ENCODE measurements at regions not wholly inside any gene's neighbourhood (a gene's known extent, or its start where the extent isn't known, plus 50 kb on each side); places are given as distances from the start of the nearest gene placed in this dataset. TPM values are rescaled to one million over a fixed set of nuclear protein-coding genes. Genes with fewer than 3 reads are reported as not detected.

DNA sequence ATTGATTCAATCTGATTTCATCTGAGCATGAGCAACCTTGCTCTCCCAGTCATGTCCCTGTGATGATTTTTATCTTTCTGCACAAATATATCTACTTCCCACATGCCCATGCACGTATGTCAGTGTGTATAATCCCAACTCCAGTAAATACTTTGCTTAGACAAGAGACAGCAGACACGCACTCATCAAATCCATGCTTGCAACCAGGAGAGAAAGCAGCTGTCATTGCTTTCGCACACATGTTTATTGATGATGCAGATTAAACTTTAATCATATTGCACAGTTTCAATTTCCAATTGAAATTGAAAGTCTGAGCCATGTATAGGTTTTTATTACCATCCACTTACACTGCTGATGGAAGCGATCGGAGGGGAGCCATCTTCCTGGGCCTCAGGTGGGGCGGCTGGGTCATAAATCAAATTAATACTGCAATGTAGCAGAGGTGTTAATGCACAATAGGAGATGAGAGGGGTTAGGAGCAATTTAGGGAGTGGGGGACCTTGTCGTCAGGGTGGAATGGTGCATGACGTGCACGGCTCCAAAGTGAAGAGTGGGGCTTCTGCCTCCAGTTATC, 68.6 kb upstream of the SRRM4 start:
- DNase-seq, result no peak
- intact Hi-C loops (cut with DNase I; ENCODE audit: low total_unique reads), result no loop called here
- Histone ChIP-seq H3K36me3 (no peaks in the 10 kb centered on the region), H3K4me1 (no peaks in the 10 kb centered on the region), H3K27ac (no peak overlapping the region), H3K27me3 (no peaks in the 10 kb centered on the region), H3K9me3 (no peaks in the 10 kb centered on the region), H3K4me3 (no peak overlapping the region)
- no peak for TF ChIP-seq POLR2A (IDR thresholded peaks at IDR 0.05)
- TF ChIP-seq, protein P1, sequence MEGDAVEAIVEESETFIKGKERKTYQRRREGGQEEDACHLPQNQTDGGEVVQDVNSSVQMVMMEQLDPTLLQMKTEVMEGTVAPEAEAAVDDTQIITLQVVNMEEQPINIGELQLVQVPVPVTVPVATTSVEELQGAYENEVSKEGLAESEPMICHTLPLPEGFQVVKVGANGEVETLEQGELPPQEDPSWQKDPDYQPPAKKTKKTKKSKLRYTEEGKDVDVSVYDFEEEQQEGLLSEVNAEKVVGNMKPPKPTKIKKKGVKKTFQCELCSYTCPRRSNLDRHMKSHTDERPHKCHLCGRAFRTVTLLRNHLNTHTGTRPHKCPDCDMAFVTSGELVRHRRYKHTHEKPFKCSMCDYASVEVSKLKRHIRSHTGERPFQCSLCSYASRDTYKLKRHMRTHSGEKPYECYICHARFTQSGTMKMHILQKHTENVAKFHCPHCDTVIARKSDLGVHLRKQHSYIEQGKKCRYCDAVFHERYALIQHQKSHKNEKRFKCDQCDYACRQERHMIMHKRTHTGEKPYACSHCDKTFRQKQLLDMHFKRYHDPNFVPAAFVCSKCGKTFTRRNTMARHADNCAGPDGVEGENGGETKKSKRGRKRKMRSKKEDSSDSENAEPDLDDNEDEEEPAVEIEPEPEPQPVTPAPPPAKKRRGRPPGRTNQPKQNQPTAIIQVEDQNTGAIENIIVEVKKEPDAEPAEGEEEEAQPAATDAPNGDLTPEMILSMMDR (IDR thresholded peaks at IDR 0.05), result no peak

DNA sequence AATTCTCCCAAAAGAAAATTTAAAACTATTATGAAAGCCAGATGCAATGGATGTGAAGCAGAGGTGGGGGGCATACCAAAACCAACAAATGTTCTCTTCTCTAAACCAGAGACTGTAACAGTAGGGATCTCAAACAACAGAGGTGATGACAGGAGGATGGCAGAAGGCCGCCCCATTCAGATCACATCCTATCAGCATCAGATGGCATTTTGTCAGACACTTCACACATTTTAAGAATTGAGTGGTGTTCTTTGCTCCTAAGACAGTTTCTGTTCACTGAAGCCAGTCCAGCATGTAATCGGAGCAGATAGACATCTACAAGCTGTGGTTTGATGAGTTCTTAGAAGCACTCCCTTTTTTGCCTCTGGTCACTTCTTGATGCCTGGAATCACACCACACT, 59.6 kb upstream of the SRRM4 start:
- Histone ChIP-seq H3K27me3 (no peaks in the 10 kb centered on the region), H3K36me3 (no peaks in the 10 kb centered on the region), H3K4me3 (no peak overlapping the region), H3K4me1 (no peaks in the 10 kb centered on the region), H3K9me3 (no peaks in the 10 kb centered on the region), H3K27ac (no peak overlapping the region)
- no peak for DNase-seq
- TF ChIP-seq POLR2A (IDR thresholded peaks at IDR 0.05), result no peak
- TF ChIP-seq, protein P1 (IDR thresholded peaks at IDR 0.05), result no peak
- intact Hi-C loops (cut with DNase I; ENCODE audit: low total_unique reads), result no loop called here

DNA sequence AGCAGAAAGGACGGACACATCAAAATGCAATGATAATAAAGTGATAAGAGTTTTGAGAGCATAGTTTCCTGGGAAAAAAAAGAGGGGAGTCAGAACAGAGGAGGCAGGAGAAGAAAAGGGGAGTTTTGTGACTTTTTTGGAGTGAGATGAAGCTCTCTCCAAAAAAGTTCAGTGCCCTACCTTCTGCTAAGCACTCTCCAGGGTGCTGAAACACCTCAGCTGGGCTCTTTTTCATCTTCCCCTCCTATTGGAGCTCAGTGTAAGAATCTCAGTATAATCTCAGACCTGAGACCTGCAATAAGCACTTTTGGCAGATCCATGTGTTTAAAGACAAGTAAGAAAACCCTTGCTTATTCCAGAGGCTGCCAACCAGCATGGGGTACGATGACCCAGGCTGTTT, 58.9 kb upstream of the SRRM4 start:
- no peaks in the 10 kb centered on the region for H3K27me3 ChIP-seq
- H3K4me1 ChIP-seq, result no peaks in the 10 kb centered on the region
- intact Hi-C loops (cut with DNase I; ENCODE audit: low total_unique reads), result no loop called here
- H3K4me3 ChIP-seq, result no peak overlapping the region
- no peaks in the 10 kb centered on the region for H3K9me3 ChIP-seq
- no peak overlapping the region for H3K27ac ChIP-seq
- TF ChIP-seq, protein P1 (IDR thresholded peaks at IDR 0.05), result no peak
- no peak for TF ChIP-seq POLR2A (IDR thresholded peaks at IDR 0.05)
- H3K36me3 ChIP-seq, result no peaks in the 10 kb centered on the region
- no peak for DNase-seq

DNA sequence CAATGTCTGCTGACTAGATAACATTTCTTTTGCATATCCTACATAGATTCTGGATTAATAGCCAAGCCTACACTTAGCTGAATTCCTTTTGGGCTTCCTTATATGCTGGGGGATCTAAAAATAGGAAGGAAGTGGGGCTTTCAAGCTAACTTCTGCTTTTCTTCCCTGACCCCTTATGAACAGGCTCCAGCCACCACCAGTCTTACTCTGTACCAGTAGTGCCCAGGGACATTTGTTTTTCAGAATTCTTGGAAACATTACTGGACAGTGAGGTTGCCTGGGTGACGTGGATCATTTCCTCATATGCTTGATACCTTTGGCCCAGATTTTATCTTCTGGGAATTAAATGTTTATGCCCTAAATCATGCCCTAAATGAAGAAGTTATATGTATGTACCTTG, 55.9 kb upstream of the SRRM4 start:
- H3K36me3 ChIP-seq, result no peaks in the 10 kb centered on the region
- no peaks in the 10 kb centered on the region for H3K27me3 ChIP-seq
- H3K4me3 ChIP-seq, result no peak overlapping the region
- no peaks in the 10 kb centered on the region for H3K9me3 ChIP-seq
- DNase-seq, result no peak
- no peak for TF ChIP-seq POLR2A (IDR thresholded peaks at IDR 0.05)
- TF ChIP-seq, protein P1 (IDR thresholded peaks at IDR 0.05), result no peak
- no peak overlapping the region for H3K27ac ChIP-seq
- intact Hi-C loops (cut with DNase I; ENCODE audit: low total_unique reads), result no loop called here
- H3K4me1 ChIP-seq, result no peaks in the 10 kb centered on the region

DNA sequence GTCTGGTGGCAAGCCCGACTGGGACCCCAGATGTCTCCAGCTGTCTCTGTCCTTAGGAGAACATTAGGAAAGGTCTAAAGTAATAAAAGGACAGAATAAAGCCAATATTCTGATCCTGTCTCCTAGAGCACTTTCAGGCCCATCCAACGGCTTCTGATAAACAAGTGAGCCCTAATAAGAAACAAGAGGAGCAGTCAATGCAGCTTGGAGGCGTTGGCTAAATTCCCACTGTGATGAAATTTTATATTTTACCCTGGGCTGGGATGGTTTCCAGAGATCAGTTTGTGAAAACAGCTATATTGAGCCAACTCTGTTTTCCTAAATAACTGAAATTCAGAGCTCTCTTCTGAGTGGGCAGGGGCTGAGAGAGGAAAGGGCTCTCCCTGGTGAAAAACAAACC, 55.5 kb upstream of the SRRM4 start:
- H3K36me3 ChIP-seq, result no peaks in the 10 kb centered on the region
- TF ChIP-seq, protein P1 (IDR thresholded peaks at IDR 0.05), result no peak
- TF ChIP-seq POLR2A (IDR thresholded peaks at IDR 0.05), result no peak
- H3K4me3 ChIP-seq, result no peak overlapping the region
- no peaks in the 10 kb centered on the region for H3K27me3 ChIP-seq
- H3K4me1 ChIP-seq, result no peaks in the 10 kb centered on the region
- intact Hi-C loops (cut with DNase I; ENCODE audit: low total_unique reads), result no loop called here
- no peak overlapping the region for H3K27ac ChIP-seq
- H3K9me3 ChIP-seq, result no peaks in the 10 kb centered on the region
- DNase-seq, result no peak

Small RNAs in the stretch of these regions (small RNA-seq; reads per million reads assigned to genes)
- not detected for gene RF00428
- not detected for gene RNA5SP374

All from uterus (tissue), 3 donors.